ENCODE measurements at regions not wholly inside any gene's neighbourhood (a gene's known extent, or its start where the extent isn't known, plus 50 kb on each side); places are given as distances from the start of the nearest gene placed in this dataset.

GRCh38 chr2:207334624-207335371 is 169.1 kb upstream of the KLF7 start (continued):
- no peak for TF ChIP-seq TOE1 (IDR thresholded peaks at IDR 0.05; ENCODE audit: borderline replicate concordance)
- no peak for TF ChIP-seq TOE1 (CRISPR knock-in tag; IDR thresholded peaks at IDR 0.05; ENCODE audit: borderline replicate concordance, low read depth)
- TF ChIP-seq ZNF695 (CRISPR knock-in tag; IDR thresholded peaks at IDR 0.05), result no peak
- TF ChIP-seq SMAD4 (CRISPR knock-in tag; conservative IDR thresholded peaks at IDR 0.05), result peak; percentile 63
- TF ChIP-seq RB1 (IDR thresholded peaks at IDR 0.05; ENCODE audit: low read depth), result no peak
- no peak for TF ChIP-seq SLC30A9 (CRISPR knock-in tag; IDR thresholded peaks at IDR 0.05)
- no peak for TF ChIP-seq TEAD1 (CRISPR knock-in tag; IDR thresholded peaks at IDR 0.05)
- TF ChIP-seq ATF2 (CRISPR knock-in tag; IDR thresholded peaks at IDR 0.05), result no peak
- no peak for TF ChIP-seq ZBED1 (IDR thresholded peaks at IDR 0.05)
- no peak for TF ChIP-seq ELF4 (CRISPR knock-in tag; IDR thresholded peaks at IDR 0.05)
- TF ChIP-seq CGGBP1 (CRISPR knock-in tag; IDR thresholded peaks at IDR 0.05), result no peak
- TF ChIP-seq ZNF766 (CRISPR knock-in tag; conservative IDR thresholded peaks at IDR 0.05), result no peak
- TF ChIP-seq ZNF584 (CRISPR knock-in tag; IDR thresholded peaks at IDR 0.05; ENCODE audit: low read depth), result peak; percentile 79; the same call in 1 of the 2 replicates
- no peak for TF ChIP-seq MITF (IDR thresholded peaks at IDR 0.05)
- TF ChIP-seq CHD1 (IDR thresholded peaks at IDR 0.05; ENCODE audit: low read length), result no peak
- TF ChIP-seq DMBX1 (CRISPR knock-in tag; IDR thresholded peaks at IDR 0.05; ENCODE audit: borderline replicate concordance), result peak; percentile 83
- TF ChIP-seq ATF3 (IDR thresholded peaks at IDR 0.05), result no peak
- no peak for TF ChIP-seq ATF3 (CRISPR knock-in tag; conservative IDR thresholded peaks at IDR 0.05)
- peak; percentile 56; the same call in 1 of the 2 replicates for TF ChIP-seq ZNF395 (CRISPR knock-in tag; IDR thresholded peaks at IDR 0.05)
- no peak for TF ChIP-seq THRB (CRISPR knock-in tag; conservative IDR thresholded peaks at IDR 0.05)
- no peak for TF ChIP-seq PRMT5 (CRISPR knock-in tag; IDR thresholded peaks at IDR 0.05)
- no peak for TF ChIP-seq MAX (CRISPR knock-in tag; IDR thresholded peaks at IDR 0.05)

Measured in K562 (cell line).